DMS153 treated with DMSO at 0.1 percent for 48 hours (cell line): ENCODE measurements at regions not wholly inside any gene's neighbourhood (a gene's known extent, or its start where the extent isn't known, plus 50 kb on each side); places are given as distances from the start of the nearest gene placed in this dataset.
"Not testable (repeated sequence)": the region's sequence is repeated elsewhere in the genome, so short reads cannot be mapped to it uniquely, and the experiment has no call there.

Experiments used
- DNase-seq: peaks from one replicate; lab custom pipeline; 2025; ENCODE audit not compliant: unreplicated experiment; lab: John Stamatoyannopoulos, UW

DNA sequence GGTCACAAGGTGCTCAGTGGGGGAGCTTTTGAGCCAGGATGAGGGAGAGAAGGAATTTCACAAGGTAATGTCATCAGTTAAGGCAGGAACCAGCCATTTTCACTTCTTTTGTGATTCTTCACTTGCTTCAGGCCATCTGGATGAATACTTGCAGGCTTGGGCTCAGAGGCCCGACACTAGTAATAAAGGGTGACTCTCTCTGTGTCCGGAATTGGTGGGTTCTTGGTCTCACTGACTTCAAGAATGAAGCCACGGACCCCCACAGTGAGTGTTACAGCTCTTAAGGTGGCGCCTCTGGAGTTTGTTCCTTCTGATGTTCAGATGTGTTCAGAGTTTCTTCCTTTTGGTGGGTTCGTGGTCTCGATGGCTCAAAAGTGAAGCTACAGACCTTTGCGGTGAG is 131.8 kb upstream of the RXFP2 start:
- DNase-seq = not testable (repeated sequence)

DNA sequence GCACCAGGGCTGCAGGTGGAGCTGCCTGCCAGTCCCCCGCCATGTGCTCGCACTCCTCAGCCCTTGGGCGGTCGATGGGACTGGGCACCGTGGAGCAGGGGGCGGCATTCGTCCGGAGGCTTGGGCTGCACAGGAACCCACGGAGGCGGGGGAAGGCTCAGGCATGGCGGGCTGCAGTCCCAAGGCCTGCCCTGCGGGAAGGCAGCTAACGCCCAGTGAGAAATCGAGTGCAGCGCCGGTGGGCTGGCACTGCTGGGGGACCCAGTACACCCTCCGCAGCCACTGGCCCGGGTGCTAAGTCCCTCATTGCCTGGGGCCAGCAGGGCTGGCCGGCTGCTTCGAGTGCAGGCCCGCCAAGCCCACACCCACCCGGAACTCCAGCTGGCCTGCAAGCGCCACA is 130.5 kb upstream of the RXFP2 start:
- DNase-seq = not testable (repeated sequence)

DNA sequence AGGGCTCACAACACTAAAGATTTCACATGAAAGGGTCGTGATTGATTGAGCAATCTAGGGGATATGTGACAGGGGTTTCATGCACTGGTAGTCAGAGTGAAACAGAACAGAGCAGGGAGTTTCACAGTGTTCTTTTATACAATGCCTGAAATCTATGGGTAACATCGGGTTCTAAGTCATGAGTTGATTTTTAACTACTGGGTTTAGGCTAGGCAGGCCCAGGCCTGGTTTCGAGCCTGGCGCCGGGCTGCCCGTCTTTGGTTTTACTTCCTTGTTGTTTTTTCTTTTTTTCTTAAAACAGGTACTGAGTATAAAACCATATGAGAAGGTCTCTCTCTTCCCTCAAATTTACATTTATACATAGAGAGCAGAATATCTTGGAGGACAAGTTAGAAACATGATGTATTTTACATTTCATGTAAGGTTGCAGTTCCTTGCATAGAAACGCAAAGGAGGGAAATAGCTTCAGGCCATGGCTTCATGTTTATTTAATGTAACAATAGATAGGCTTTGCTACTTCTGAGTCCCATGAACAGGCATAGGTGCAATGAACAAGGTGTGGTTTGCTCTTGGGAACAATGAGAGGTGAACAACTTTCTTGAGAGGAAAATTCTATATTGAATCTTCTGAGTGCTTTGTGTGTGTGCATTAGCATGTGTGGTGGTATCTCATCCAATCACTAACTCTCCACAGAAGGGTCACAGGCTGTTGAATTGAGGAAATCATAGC is 128.9 kb upstream of the RXFP2 start:
- DNase-seq = no peak

DNA sequence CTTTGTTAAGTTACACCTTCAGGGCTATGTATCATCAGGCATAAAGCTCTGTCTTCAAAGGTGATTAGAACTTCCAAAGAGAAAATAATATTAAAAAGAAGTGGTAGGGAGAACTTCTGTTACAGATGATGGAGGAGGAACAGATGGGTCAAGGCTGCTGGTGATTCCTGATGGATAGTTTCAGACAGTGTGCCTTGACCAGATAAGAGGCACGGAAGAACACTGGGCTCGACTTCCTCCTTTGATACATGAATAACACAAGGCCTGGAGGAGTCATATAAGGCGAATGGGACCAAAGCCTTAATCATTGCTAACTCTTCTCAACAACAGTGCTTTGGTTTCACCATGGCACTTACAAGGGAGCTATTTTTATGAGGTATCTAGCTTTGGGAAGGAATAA is 128.1 kb upstream of the RXFP2 start:
- DNase-seq = no peak

DNA sequence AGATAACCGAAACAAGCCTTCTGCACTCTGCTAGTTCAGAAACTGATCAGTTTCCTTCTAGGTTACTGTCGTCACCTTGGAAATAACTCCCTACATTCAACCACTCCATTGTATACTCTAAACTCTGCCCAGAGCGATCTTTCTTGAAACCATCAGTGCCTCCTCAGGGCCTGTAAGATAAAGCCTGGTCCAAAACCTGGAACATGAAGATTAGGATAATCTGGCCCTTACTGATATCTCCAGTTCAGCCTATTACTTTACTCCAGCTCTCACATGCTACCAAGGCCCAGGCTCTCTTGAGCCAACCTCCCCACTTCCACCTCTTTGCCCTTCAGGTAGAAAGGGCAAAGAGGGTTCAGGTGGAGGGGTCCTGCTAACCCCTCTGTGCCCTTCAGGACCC is 125.3 kb upstream of the RXFP2 start:
- DNase-seq = no peak

DNA sequence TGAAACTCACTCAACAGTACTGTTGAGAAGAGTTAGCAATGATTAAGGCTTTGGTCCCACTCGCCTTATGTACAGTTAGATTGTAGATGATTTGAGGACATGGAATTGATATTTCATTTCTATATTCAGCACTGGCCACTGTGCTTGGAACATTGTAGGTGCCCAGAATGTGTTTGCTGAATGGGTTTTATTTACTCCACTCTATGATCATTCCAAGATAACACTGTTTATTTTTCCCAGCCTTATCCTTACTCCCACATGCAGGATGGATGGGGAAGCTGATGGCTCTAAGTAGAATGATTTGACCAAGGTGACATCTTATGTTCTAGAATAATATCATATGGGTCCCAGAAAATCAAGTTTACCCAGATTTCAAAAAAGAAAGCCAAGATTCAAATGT is 124.6 kb upstream of the RXFP2 start:
- DNase-seq = no peak

DNA sequence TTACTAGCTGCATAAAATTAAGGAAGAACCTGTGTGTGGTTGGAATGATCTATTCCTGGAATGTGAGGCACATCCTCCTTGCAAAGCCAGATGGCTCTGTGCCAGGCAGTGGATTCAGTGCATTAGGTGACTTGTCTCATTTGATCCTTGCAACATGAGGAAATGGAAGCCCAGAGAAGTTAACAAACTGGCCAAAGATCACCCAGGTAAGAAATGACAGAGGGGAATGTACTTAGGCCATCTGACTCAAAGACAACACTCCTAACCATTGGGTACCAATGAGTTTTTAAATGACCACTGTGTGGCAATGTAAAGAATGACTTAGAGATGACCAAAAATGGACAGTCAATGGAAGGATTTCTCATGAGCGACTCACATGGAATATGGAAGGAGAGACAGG is 114.2 kb upstream of the RXFP2 start:
- no peak for DNase-seq

DNA sequence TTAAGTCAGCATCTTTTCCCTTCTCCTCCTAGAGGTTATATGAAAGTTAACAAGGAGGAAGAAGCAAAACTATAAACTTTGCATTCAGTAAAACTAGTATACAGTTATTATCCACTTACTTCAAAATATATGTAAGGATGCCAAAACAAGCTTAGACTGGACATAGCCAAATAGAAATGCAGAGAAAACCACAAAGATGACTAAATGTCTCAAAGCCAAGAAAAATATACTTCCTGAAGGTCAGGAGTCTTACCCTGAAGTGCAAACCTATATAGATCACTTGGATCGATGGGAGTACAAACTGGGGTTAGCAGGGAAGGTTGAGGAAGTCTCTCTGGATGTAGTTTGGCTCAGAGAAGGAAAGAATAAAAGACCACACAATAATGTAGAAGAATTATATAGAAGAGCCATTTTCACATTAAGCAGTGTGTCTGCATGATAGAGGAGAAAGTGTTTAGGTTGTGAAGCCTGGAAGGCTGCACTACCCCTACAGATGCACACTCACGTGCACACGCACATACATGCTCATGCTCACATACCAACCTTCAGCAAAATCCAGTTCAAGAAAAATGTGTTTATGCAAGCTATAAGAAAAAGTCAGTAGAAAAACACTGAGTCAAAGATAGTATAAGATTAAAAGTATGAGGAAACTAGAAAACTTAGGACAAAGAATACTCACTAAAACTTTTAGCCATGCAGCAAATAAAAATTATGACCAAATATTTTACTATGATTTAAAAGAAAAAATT is 112.1 kb upstream of the RXFP2 start:
- DNase-seq = no peak

DNA sequence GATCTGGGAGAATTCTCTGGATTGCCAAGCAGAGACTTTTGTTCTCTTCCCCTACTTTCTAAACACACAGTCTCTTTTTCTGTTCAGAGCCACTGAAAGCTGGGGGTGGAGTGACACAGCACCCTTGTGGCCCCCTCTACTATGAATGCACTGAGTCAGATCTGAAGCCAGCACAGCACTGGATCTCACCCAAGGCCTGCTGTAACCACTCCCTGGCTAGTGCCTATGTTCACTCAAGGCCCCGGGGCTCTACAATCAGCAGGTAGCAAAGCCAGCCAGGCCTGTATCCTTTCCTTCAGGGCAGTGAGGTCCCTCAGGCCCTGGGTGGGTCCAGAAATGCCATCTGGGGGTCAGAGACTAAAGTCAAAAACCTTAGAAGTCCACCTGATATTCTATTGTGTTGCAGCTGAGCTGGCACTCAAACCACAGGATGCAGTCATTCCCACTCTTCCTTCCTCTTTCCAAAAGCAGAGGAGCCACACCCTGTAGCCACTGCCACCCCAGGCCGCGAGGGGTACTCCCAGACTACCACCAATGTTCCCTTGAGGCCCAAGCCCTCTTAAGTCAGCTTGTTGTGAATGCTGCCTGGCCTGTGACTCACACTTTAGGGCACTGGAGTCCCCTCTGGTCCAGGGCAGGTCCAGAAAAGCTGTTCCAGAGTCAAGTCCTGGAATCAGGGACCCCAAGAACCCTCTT is 110.1 kb upstream of the RXFP2 start:
- DNase-seq = no peak

DNA sequence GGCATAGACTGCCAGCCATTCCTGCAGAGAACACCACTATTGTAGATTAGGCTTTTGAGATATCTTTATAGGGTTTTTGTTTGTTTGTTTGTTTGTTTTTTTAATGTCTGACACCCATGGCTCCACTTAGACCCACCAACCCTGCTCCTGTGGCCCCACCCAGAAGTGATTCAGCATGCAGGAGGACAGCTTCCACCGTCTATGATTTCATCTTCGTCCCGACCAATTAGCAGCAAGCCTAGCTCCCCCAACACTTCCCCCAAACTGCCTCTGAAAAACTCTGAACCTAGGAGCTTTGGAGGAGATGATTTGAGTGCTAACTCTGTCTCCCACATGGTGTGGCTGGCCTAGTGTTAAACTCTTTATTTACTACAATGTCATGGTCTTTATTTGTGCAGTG is 108.3 kb upstream of the RXFP2 start:
- DNase-seq = no peak

DNA sequence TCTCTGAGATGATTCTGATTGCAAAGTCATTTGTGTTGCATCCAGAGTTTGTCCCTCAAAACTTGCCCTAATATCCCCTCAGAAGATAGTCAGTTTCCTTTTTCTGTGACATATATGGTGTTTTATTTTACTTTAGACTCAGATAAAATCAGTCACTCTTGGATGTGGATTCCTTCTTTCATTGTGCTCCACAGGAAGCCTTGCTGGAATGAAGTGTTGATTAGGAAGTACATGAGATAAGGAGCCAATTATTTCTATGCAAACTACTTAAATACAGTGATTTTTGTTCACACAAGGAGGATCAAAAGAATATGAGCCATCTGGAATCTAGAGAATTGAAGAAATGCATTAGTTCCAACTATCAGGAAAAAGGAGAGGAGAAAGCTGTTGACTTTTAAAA is 107.6 kb upstream of the RXFP2 start:
- DNase-seq = no peak

DNA sequence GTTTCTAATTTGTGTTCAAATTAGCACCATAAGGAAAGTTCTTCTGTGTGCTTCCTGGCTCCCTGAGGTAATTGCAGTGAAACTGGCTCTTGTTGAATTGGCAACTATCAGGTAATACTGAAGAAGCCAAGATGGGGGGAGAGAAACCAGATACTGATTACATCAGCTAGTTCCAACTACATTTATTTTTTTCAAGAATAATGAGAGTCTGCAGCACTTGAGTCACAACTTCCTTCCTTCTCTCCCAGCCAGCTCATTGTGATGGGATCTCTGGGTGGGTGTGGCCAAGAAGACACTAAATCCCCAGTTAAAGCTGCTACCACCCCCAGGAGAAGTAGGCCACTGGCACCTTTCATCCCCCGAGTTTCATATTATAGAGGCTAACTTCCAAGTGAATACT is 100.7 kb upstream of the RXFP2 start:
- no peak for DNase-seq

DNA sequence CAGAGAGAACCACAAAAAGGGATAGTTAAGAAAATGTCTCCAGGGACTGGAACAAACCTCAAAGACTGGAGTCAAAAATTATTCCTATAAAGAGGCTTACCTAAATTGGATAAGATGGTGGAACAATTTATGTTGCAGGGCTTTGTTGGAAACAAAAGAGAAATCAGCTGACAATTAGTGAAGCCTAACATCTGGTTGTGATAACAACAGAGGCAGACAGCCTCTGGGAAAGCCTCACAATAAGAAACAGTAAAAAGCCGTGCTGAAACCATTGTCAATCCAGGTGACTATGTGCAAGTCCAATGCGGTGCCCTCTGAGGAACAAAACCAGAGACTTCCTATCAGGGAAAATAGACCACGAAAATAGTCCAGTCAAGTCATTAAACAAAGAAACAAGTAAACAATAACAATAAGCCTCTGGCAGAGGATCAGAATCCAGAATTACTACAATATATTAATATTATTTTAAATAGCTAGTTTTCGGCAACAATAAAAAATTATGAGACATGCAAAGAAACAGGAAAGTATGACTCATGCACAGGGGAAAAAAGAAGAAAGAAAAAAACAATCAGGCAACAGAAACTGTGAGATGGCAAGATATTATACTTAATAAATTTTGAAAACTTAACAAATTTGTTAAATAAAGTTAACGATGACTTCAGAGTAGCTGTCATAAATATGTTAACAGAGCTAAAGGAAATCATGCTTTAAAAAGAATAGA is 99.7 kb upstream of the RXFP2 start:
- no peak for DNase-seq

DNA sequence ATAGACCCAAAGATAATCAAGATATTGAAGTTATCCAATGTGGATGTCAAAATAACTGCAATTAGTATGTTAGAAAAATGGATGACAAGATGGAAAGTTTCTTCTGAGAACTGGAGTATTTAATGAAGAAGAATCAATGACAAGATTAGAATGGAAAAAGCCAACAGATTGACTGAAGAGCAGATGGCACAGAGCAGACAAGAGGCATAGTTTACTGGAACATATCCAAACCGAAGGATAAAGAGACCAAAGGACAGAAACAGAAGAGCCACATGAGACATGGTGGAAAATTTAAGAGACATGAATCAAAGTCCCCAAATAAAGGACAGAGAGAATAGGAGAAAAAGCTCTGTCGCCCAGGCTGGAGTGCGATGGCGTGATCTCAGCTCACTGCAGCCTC is 89.6 kb upstream of the RXFP2 start:
- no peak for DNase-seq

DNA sequence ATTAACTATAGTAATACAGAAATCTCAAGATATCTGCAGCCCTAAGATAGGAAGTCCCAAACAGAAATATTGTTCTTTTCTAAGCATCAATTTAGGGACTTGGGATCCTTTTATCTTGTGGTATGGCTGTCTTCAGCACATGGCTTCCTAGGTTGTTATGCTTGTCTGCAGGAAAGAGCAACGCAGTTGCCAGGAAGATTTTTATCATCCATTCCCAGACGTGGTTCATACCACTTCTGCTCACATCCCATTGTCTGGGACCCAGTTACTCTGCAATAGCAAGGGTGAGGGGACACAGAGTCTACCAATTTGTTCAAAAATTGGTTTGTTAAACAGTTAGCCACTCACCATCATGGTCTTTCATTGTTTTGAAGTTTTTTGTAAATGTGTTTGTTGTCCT is 85.6 kb upstream of the RXFP2 start:
- DNase-seq = no peak

DNA sequence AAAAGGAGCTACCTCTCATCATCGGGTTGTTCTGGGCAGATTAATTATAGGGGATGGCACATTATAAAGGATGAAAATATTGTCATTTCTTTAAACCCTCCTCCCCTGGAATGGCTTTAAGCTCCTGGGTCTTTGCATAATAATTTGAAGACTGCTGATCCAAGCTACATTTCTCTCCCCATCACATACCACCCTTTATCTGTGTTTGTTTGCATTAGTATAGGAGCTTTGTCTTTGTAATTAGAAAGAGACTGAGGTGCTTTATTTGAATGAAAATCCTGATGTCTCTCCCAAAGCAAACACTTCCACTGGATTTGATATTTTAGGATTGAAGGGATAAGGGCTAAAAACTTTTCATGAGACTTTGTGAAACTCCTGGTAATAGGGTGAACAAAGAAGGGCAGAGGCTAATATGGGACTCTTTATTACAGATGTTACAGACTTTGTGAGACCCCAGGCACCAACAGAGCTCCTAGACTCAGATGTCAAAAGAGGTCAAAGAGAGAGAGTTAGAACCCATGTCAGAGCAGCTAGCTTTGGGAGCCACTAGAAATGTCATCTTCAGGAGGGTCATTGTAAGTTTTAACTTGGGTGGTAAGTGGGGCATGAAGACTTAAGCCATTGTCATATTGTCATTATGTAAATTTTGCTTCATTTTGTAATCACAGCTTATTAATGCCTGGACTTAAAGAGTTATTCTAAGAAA is 75.3 kb upstream of the RXFP2 start:
- DNase-seq = no peak

DNA sequence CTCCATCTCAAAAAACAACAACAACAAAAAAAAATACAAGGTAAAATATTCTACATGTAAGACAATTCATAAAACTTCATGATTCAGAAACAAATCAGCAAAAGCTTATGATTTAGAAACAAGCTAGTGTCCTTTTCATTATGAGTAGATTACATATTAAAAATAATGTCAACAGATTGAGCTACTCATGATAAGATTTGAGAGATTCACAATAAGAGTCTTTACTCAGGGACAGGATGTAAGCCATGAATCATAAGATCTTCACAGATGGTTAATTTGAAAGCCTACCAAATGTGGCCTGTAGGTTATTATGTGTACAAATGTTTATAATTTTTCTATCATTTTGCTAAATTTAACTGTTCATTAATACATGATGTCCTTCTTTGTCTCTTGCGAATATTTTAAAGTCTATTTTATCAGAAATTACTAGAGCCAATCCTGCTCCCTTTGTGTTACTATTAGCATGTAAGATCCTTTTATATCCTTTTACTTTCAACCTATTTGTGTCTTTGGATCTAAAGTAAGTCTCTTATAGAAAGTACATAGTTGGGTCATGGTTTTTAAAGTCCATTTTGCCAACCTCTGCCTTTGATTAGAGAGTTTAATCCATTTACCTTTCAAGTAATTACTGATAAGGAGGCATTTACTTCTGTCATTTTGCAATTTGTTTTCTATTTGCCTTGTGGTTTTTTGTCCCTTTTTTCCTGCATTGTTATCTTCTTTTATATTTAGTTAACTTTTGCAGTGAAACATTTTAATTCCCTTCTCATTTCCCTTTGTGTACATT is 68.3 kb upstream of the RXFP2 start:
- no peak for DNase-seq

DNA sequence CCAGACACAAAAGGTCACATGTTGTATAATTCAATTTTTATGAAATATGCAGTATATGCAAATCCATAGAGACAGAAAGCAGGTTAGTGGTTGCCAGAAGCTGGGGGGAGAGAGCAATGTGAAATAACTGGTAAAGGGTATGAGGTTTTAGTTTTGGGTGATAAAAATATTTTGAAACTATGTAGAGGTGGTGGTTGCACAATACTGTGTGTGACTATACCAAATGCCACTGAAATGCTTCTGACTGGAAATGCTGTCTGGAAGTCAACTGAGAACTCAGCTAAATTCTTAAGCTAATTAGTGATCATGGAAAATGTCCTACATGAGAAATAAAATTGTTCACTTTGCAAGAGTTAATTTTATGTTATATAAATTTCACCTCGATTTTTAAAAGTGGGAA is 65.3 kb upstream of the RXFP2 start:
- DNase-seq = no peak

DNA sequence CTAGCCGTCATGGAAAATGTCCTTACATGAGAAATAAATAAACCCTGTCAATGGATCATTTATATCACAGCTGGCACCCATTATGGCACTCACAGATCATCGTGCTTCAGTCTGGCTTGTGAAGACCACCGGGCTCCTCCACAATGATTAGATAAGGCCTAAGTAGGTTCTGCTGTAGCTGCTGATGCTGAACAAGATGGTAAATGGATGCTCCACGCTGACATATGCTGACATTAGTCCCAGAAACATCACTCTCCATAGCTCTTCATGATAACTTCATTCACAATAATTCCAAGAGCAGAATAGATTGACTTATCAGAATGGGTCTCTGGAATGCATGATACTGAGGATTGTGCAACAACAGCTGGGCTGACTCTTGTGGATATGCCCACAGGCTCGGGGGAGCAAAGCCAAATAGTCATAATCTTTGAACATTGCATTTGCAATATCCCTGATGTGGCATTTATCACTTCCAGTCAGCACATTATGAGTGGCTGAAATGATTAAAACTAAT is 63.8 kb upstream of the RXFP2 start:
- no peak for DNase-seq

DNA sequence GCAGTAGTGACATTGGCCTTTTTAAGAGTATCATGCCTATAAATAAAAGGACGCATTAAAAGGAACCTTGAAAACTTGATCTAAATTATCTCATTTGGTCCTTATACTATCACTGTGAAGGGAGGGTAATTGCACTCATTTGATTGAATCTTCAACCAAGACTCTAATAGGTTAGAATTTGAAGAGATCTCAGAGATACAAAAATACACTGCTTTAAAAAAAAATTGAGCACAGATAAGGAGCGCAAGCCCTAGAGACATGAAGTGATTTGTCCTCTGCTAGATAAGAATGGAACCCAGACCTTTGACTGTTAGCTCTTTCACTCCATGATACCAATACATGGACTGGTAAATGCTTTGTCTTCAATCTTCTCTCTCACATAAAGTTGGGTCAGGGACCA is 58.2 kb upstream of the RXFP2 start:
- no peak for DNase-seq
